K562 (cell line): ENCODE measurements at regions not wholly inside any gene's neighbourhood (a gene's known extent, or its start where the extent isn't known, plus 50 kb on each side); places are given as distances from the start of the nearest gene placed in this dataset.

ENCODE experiments used
- C11orf30 ChIP-seq: fragments of 450-650 bp; IDR thresholded peaks from 2 replicates; pipeline ENCODE4 v1.6.1; 2016; ENCODE audit warnings: low read depth, mild to moderate bottlenecking
- CREB1 ChIP-seq, 2 experiments: sonication (generic) in 1 of 2; formaldehyde crosslinking in 1 of 2; IDR thresholded peaks; 2 replicates each; pipeline versions ENCODE4 v1.6.1 to v1.8.0; 2012 to 2022; ENCODE audit warnings: inconsistent platforms in 1 of 2, mild to moderate bottlenecking in 1 of 2, missing genetic modification reagents in 1 of 2, moderate library complexity in 1 of 2
- PHB2 ChIP-seq: fragments of 450-650 bp; IDR thresholded peaks from 2 replicates; pipeline ENCODE4 v1.6.1; 2017; ENCODE audit warnings: low read depth
- SMARCB1 ChIP-seq: IDR thresholded peaks from 2 replicates; pipeline ENCODE4 v1.6.1; 2011; ENCODE audit warnings: improper control_type of control experiment, low read depth; ENCODE audit not compliant: insufficient read length
- ZBTB17 ChIP-seq: fragments of 450-650 bp; formaldehyde crosslinking; IDR thresholded peaks from 2 replicates; pipeline ENCODE4 v1.4.0; 2020; ENCODE audit warnings: mild to moderate bottlenecking
- ZNF507 ChIP-seq: conservative IDR thresholded peaks from 2 replicates; pipeline ENCODE4 v1.6.1; 2017; ENCODE audit warnings: missing genetic modification characterization, missing compliant biosample characterization
- ZNF589 ChIP-seq: fragments of 200-800 bp; sonication (Bioruptor generic); IDR thresholded peaks from 2 replicates; pipeline ENCODE4 v1.6.1; 2016; ENCODE audit warnings: low read depth, missing genetic modification characterization, missing compliant biosample characterization
- ZNF699 ChIP-seq: fragments of 250-450 bp; sonication (Bioruptor Pico); IDR thresholded peaks from 2 replicates; pipeline ENCODE4 v1.8.0; 2021; ENCODE audit warnings: mild to moderate bottlenecking, moderate library complexity; ENCODE audit not compliant: insufficient replicate concordance
- ZNF717 ChIP-seq: fragments of 250-450 bp; sonication (Bioruptor Pico); IDR thresholded peaks from 2 replicates; pipeline ENCODE4 v1.5.0; 2021
- TF ChIP-seq, protein P1 (sequence below): sonication (generic); formaldehyde crosslinking; IDR thresholded peaks from 2 replicates; pipeline ENCODE4 v1.8.0; 2022; ENCODE audit warnings: mild to moderate bottlenecking, missing genetic modification reagents
- TF ChIP-seq, protein P2 (sequence below): fragments of 450-650 bp; formaldehyde crosslinking; IDR thresholded peaks from 2 replicates; pipeline ENCODE4 v1.4.0; 2020; ENCODE audit warnings: mild to moderate bottlenecking, moderate library complexity
- TF ChIP-seq, protein P3 (sequence below): sonication (generic); formaldehyde crosslinking; IDR thresholded peaks from 2 replicates; pipeline ENCODE4 v1.8.1; 2023; ENCODE audit warnings: missing genetic modification reagents, mild to moderate bottlenecking, borderline replicate concordance
- TF ChIP-seq, protein P4 (sequence below): fragments of 250-450 bp; sonication (Bioruptor Pico); IDR thresholded peaks from 2 replicates; pipeline ENCODE4 v1.8.0; 2021; ENCODE audit warnings: moderate library complexity, mild to moderate bottlenecking, inconsistent platforms
- TF ChIP-seq, protein P5 (sequence below): IDR thresholded peaks from 3 replicates; pipeline ENCODE4 v1.6.1; 2011; ENCODE audit warnings: borderline replicate concordance, mild to moderate bottlenecking; ENCODE audit not compliant: insufficient read length, insufficient read depth

DNA sequence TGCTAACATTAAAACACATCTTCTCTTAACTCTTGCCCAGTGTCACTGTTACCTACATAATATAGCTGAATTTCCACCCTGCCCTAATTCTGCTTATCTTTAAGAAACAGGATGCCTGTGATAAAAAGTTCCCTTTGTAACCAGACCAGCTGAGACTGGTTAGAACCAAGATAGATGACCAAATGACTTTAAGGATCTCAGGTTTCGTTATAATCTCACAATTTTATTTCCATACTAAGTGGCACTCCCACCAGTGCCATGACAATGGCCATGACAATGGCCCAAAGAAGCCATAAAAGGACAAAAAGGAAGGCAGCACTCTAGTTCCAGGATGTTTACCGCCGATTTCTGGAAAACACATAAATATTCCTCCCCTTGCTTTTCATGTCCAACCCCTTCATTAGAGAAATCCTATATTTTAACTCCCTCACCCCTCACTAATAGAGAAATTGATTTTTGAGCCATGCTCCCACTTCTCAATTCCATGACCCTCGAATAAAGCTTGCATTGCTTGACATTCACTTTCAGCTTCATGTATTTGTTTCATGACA is 126.1 kb downstream of the ELAPOR2 start (continued):
- TF ChIP-seq, protein P1, sequence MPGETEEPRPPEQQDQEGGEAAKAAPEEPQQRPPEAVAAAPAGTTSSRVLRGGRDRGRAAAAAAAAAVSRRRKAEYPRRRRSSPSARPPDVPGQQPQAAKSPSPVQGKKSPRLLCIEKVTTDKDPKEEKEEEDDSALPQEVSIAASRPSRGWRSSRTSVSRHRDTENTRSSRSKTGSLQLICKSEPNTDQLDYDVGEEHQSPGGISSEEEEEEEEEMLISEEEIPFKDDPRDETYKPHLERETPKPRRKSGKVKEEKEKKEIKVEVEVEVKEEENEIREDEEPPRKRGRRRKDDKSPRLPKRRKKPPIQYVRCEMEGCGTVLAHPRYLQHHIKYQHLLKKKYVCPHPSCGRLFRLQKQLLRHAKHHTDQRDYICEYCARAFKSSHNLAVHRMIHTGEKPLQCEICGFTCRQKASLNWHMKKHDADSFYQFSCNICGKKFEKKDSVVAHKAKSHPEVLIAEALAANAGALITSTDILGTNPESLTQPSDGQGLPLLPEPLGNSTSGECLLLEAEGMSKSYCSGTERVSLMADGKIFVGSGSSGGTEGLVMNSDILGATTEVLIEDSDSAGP, result no peak
- peak; percentile 59 for TF ChIP-seq ZNF589 (CRISPR knock-in tag)
- TF ChIP-seq ZBTB17 (CRISPR knock-in tag), result peak; percentile 56; the same call in 1 of the 2 replicates
- no peak for TF ChIP-seq CREB1 (IDR thresholded peaks at IDR 0.05)
- no peak for TF ChIP-seq CREB1 (CRISPR knock-in tag; IDR thresholded peaks at IDR 0.05)
- TF ChIP-seq SMARCB1, result peak; percentile 69
- TF ChIP-seq, protein P2, sequence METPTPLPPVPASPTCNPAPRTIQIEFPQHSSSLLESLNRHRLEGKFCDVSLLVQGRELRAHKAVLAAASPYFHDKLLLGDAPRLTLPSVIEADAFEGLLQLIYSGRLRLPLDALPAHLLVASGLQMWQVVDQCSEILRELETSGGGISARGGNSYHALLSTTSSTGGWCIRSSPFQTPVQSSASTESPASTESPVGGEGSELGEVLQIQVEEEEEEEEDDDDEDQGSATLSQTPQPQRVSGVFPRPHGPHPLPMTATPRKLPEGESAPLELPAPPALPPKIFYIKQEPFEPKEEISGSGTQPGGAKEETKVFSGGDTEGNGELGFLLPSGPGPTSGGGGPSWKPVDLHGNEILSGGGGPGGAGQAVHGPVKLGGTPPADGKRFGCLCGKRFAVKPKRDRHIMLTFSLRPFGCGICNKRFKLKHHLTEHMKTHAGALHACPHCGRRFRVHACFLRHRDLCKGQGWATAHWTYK (CRISPR knock-in tag), result peak; percentile 57; the same call in 1 of the 2 replicates
- TF ChIP-seq, protein P3, sequence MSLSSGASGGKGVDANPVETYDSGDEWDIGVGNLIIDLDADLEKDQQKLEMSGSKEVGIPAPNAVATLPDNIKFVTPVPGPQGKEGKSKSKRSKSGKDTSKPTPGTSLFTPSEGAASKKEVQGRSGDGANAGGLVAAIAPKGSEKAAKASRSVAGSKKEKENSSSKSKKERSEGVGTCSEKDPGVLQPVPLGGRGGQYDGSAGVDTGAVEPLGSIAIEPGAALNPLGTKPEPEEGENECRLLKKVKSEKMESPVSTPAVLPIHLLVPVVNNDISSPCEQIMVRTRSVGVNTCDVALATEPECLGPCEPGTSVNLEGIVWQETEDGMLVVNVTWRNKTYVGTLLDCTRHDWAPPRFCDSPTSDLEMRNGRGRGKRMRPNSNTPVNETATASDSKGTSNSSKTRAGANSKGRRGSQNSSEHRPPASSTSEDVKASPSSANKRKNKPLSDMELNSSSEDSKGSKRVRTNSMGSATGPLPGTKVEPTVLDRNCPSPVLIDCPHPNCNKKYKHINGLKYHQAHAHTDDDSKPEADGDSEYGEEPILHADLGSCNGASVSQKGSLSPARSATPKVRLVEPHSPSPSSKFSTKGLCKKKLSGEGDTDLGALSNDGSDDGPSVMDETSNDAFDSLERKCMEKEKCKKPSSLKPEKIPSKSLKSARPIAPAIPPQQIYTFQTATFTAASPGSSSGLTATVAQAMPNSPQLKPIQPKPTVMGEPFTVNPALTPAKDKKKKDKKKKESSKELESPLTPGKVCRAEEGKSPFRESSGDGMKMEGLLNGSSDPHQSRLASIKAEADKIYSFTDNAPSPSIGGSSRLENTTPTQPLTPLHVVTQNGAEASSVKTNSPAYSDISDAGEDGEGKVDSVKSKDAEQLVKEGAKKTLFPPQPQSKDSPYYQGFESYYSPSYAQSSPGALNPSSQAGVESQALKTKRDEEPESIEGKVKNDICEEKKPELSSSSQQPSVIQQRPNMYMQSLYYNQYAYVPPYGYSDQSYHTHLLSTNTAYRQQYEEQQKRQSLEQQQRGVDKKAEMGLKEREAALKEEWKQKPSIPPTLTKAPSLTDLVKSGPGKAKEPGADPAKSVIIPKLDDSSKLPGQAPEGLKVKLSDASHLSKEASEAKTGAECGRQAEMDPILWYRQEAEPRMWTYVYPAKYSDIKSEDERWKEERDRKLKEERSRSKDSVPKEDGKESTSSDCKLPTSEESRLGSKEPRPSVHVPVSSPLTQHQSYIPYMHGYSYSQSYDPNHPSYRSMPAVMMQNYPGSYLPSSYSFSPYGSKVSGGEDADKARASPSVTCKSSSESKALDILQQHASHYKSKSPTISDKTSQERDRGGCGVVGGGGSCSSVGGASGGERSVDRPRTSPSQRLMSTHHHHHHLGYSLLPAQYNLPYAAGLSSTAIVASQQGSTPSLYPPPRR, result no peak
- no peak for TF ChIP-seq ZNF507 (tag)
- no peak for TF ChIP-seq ZNF717 (CRISPR knock-in tag)
- TF ChIP-seq ZNF699 (CRISPR knock-in tag), result no peak
- no peak for TF ChIP-seq PHB2
- TF ChIP-seq, protein P4, sequence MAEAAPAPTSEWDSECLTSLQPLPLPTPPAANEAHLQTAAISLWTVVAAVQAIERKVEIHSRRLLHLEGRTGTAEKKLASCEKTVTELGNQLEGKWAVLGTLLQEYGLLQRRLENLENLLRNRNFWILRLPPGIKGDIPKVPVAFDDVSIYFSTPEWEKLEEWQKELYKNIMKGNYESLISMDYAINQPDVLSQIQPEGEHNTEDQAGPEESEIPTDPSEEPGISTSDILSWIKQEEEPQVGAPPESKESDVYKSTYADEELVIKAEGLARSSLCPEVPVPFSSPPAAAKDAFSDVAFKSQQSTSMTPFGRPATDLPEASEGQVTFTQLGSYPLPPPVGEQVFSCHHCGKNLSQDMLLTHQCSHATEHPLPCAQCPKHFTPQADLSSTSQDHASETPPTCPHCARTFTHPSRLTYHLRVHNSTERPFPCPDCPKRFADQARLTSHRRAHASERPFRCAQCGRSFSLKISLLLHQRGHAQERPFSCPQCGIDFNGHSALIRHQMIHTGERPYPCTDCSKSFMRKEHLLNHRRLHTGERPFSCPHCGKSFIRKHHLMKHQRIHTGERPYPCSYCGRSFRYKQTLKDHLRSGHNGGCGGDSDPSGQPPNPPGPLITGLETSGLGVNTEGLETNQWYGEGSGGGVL (CRISPR knock-in tag), result no peak
- no peak for TF ChIP-seq C11orf30
- TF ChIP-seq, protein P5, sequence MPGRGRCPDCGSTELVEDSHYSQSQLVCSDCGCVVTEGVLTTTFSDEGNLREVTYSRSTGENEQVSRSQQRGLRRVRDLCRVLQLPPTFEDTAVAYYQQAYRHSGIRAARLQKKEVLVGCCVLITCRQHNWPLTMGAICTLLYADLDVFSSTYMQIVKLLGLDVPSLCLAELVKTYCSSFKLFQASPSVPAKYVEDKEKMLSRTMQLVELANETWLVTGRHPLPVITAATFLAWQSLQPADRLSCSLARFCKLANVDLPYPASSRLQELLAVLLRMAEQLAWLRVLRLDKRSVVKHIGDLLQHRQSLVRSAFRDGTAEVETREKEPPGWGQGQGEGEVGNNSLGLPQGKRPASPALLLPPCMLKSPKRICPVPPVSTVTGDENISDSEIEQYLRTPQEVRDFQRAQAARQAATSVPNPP, result no peak
